WTC11 (cell line): ENCODE measurements at regions not wholly inside any gene's neighbourhood (a gene's known extent, or its start where the extent isn't known, plus 50 kb on each side); places are given as distances from the start of the nearest gene placed in this dataset.

Experiments
- ATAC-seq: fragments of 200-7000 bp; cut with Tn5 transposase; 2 replicates; pipeline ENCODE4 v1.10.0; 2021; ENCODE audit warnings: mild to moderate bottlenecking, moderate library complexity
- CTCF ChIA-PET: fragments of 300-600 bp; sonication (Branson Sonifier 250); formaldehyde crosslinking; loops from one replicate; lab custom pipeline; 2021; ENCODE audit warnings: antibody characterized with exemption; lab: Charles Lee
- POLR2A ChIA-PET: fragments of 350-600 bp; sonication (Branson Sonifier 250); formaldehyde crosslinking; loops from one replicate; lab custom pipeline; 2021; ENCODE audit warnings: antibody characterized with exemption; lab: Charles Lee
- DNase-seq: peaks from one replicate; pipeline ENCODE4 v3.0.0; 2021; ENCODE audit warnings: low spot score
- H3K27ac Mint-ChIP-seq: 2 replicates; pipeline ENCODE4 v1.8.0; 2021; ENCODE audit warnings: mixed read lengths
- H3K27me3 Mint-ChIP-seq: 2 replicates; pipeline ENCODE4 v1.8.0; 2021; ENCODE audit warnings: low read depth, mild to moderate bottlenecking, moderate library complexity, mixed read lengths
- H3K36me3 Mint-ChIP-seq: 2 replicates; pipeline ENCODE4 v1.8.0; 2021; ENCODE audit warnings: mixed read lengths
- H3K4me1 Mint-ChIP-seq: 2 replicates; pipeline ENCODE4 v1.8.0; 2022; ENCODE audit warnings: mixed read lengths
- H3K4me3 Mint-ChIP-seq: 2 replicates; pipeline ENCODE4 v1.8.0; 2021; ENCODE audit warnings: mild to moderate bottlenecking, moderate library complexity, mixed read lengths
- H3K9me3 Mint-ChIP-seq: 2 replicates; pipeline ENCODE4 v1.8.0; 2021; ENCODE audit warnings: mixed read lengths
- AFF4 ChIP-seq: sonication (generic); formaldehyde crosslinking; IDR thresholded peaks from 2 replicates; pipeline ENCODE4 v1.8.1; 2023; ENCODE audit warnings: mild to moderate bottlenecking, missing genetic modification reagents, borderline replicate concordance
- ATF2 ChIP-seq: sonication (generic); formaldehyde crosslinking; IDR thresholded peaks from 2 replicates; pipeline ENCODE4 v1.8.1; 2022; ENCODE audit warnings: low read depth, missing genetic modification reagents, borderline replicate concordance
- ETV6 ChIP-seq: sonication (generic); formaldehyde crosslinking; IDR thresholded peaks from 2 replicates; pipeline ENCODE4 v1.8.1; 2022; ENCODE audit warnings: mild to moderate bottlenecking, missing genetic modification reagents
- GTF2I ChIP-seq: fragments of 250-450 bp; sonication (Bioruptor Pico); conservative IDR thresholded peaks from 2 replicates; pipeline ENCODE4 v1.4.0; 2021; ENCODE audit warnings: mild to moderate bottlenecking
- MYBL2 ChIP-seq: sonication (generic); formaldehyde crosslinking; IDR thresholded peaks from 2 replicates; pipeline ENCODE4 v1.8.1; 2023; ENCODE audit warnings: mild to moderate bottlenecking, moderate library complexity, missing genetic modification reagents
- NFYB ChIP-seq: sonication (generic); formaldehyde crosslinking; conservative IDR thresholded peaks from 2 replicates; pipeline ENCODE4 v1.8.0; 2022; ENCODE audit warnings: low read depth, missing genetic modification reagents
- STAT6 ChIP-seq: sonication (generic); formaldehyde crosslinking; conservative IDR thresholded peaks from 2 replicates; pipeline ENCODE4 v1.8.1; 2023; ENCODE audit warnings: mild to moderate bottlenecking, low read depth, missing genetic modification reagents, moderate library complexity
- TEAD1 ChIP-seq: sonication (generic); formaldehyde crosslinking; IDR thresholded peaks from 2 replicates; pipeline ENCODE4 v1.8.0; 2022; ENCODE audit warnings: mild to moderate bottlenecking, missing genetic modification reagents
- ZMAT4 ChIP-seq: fragments of 250-450 bp; sonication (Bioruptor Pico); IDR thresholded peaks from 2 replicates; pipeline ENCODE4 v1.9.0; 2021; ENCODE audit warnings: mild to moderate bottlenecking
- ZNF121 ChIP-seq: sonication (generic); formaldehyde crosslinking; IDR thresholded peaks from 2 replicates; pipeline ENCODE4 v1.8.0; 2023; ENCODE audit warnings: missing genetic modification reagents
- ZNF219 ChIP-seq: sonication (generic); formaldehyde crosslinking; IDR thresholded peaks from 2 replicates; pipeline ENCODE4 v1.8.0; 2023; ENCODE audit warnings: missing genetic modification reagents, mild to moderate bottlenecking, borderline replicate concordance
- ZNF232 ChIP-seq: sonication (generic); formaldehyde crosslinking; IDR thresholded peaks from 2 replicates; pipeline ENCODE4 v1.8.0; 2022; ENCODE audit warnings: mild to moderate bottlenecking, missing genetic modification reagents
- TF ChIP-seq, protein P1 (sequence below): sonication (generic); formaldehyde crosslinking; IDR thresholded peaks from 2 replicates; pipeline ENCODE4 v1.8.1; 2023; ENCODE audit warnings: mild to moderate bottlenecking, missing genetic modification reagents, moderate library complexity
- TF ChIP-seq, protein P2 (sequence below): fragments of 200-600 bp; IDR thresholded peaks from 2 replicates; pipeline ENCODE4 v1.8.0; 2022; ENCODE audit warnings: antibody characterized with exemption
- TF ChIP-seq, protein P3 (sequence below): sonication (generic); formaldehyde crosslinking; IDR thresholded peaks from 2 replicates; pipeline ENCODE4 v1.8.0; 2023; ENCODE audit warnings: missing genetic modification reagents
- TF ChIP-seq, protein P4 (sequence below): sonication (generic); formaldehyde crosslinking; IDR thresholded peaks from 2 replicates; pipeline ENCODE4 v1.8.0; 2023; ENCODE audit warnings: mild to moderate bottlenecking, missing genetic modification reagents

GRCh38 chr6:4564801-4565271 lies 211.4 kb upstream of the CDYL start:
- H3K9me3 Mint-ChIP-seq = peaks cover 3% of the 10 kb centered on the region; the same call in 1 of the 2 replicates
- ATAC-seq (no peak), DNase-seq (no peak)
- CTCF ChIA-PET = no interaction called here
- POLR2A ChIA-PET = no interaction called here
- TF ChIP-seq, protein P1, sequence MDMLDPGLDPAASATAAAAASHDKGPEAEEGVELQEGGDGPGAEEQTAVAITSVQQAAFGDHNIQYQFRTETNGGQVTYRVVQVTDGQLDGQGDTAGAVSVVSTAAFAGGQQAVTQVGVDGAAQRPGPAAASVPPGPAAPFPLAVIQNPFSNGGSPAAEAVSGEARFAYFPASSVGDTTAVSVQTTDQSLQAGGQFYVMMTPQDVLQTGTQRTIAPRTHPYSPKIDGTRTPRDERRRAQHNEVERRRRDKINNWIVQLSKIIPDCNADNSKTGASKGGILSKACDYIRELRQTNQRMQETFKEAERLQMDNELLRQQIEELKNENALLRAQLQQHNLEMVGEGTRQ = no peak
- TF ChIP-seq GTF2I (CRISPR knock-in tag) (no peak), ATF2 (no peak), MYBL2 (CRISPR knock-in tag) (no peak), ZMAT4 (no peak), STAT6 (CRISPR knock-in tag) (no peak), ETV6 (CRISPR knock-in tag) (no peak), ZNF219 (CRISPR knock-in tag) (no peak), AFF4 (no peak), TEAD1 (CRISPR knock-in tag) (no peak), ZNF232 (CRISPR knock-in tag) (no peak), ZNF121 (CRISPR knock-in tag) (no peak), NFYB (CRISPR knock-in tag) (no peak)
- TF ChIP-seq, protein P2, sequence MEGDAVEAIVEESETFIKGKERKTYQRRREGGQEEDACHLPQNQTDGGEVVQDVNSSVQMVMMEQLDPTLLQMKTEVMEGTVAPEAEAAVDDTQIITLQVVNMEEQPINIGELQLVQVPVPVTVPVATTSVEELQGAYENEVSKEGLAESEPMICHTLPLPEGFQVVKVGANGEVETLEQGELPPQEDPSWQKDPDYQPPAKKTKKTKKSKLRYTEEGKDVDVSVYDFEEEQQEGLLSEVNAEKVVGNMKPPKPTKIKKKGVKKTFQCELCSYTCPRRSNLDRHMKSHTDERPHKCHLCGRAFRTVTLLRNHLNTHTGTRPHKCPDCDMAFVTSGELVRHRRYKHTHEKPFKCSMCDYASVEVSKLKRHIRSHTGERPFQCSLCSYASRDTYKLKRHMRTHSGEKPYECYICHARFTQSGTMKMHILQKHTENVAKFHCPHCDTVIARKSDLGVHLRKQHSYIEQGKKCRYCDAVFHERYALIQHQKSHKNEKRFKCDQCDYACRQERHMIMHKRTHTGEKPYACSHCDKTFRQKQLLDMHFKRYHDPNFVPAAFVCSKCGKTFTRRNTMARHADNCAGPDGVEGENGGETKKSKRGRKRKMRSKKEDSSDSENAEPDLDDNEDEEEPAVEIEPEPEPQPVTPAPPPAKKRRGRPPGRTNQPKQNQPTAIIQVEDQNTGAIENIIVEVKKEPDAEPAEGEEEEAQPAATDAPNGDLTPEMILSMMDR = no peak
- TF ChIP-seq, protein P3, sequence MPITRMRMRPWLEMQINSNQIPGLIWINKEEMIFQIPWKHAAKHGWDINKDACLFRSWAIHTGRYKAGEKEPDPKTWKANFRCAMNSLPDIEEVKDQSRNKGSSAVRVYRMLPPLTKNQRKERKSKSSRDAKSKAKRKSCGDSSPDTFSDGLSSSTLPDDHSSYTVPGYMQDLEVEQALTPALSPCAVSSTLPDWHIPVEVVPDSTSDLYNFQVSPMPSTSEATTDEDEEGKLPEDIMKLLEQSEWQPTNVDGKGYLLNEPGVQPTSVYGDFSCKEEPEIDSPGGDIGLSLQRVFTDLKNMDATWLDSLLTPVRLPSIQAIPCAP (CRISPR knock-in tag) = no peak
- TF ChIP-seq, protein P4, sequence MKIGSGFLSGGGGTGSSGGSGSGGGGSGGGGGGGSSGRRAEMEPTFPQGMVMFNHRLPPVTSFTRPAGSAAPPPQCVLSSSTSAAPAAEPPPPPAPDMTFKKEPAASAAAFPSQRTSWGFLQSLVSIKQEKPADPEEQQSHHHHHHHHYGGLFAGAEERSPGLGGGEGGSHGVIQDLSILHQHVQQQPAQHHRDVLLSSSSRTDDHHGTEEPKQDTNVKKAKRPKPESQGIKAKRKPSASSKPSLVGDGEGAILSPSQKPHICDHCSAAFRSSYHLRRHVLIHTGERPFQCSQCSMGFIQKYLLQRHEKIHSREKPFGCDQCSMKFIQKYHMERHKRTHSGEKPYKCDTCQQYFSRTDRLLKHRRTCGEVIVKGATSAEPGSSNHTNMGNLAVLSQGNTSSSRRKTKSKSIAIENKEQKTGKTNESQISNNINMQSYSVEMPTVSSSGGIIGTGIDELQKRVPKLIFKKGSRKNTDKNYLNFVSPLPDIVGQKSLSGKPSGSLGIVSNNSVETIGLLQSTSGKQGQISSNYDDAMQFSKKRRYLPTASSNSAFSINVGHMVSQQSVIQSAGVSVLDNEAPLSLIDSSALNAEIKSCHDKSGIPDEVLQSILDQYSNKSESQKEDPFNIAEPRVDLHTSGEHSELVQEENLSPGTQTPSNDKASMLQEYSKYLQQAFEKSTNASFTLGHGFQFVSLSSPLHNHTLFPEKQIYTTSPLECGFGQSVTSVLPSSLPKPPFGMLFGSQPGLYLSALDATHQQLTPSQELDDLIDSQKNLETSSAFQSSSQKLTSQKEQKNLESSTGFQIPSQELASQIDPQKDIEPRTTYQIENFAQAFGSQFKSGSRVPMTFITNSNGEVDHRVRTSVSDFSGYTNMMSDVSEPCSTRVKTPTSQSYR (CRISPR knock-in tag) = no peak
- TF ChIP-seq, all 79 proteins: peak for 0
- peaks cover 6% of the 10 kb centered on the region for H3K27me3 Mint-ChIP-seq
- peaks cover 9% of the 10 kb centered on the region; the same call in 1 of the 2 replicates for H3K4me1 Mint-ChIP-seq
- no peak overlapping the region for H3K27ac Mint-ChIP-seq
- H3K36me3 Mint-ChIP-seq = no peaks in the 10 kb centered on the region
- H3K4me3 Mint-ChIP-seq = no peak overlapping the region
